ENCODE measurements at regions not wholly inside any gene's neighbourhood (a gene's known extent, or its start where the extent isn't known, plus 50 kb on each side); places are given as distances from the start of the nearest gene placed in this dataset.
A peak's percentile ranks its signal among the peaks of the same experiment; 100 is the strongest.

DNA sequence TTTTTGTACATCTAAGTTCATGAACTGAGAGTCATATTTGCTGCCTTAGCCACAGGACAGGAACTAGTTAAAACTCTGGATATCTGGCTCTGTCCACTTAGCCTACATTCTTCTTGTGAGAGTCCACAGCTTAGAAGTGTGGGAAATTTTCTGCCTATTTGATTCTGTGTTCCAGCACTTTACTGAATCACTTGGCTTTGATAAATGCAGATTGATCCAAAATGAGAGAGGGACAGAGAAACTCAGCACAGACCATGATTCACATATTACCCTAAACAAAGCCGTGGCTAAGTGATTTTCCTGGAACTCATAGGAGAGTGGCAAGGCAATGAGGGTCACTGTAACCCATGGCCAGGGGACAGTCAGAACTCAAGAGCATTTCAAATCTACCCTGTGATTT, 87.5 kb upstream of the CADPS start:
- DNase-seq (ENCODE audit: low read depth in 2 of 2) = peak in 1 of 2 donors; percentile 77
- no peak overlapping the region for H2AFZ ChIP-seq (ENCODE audit: low read length)
- H3K4me3 ChIP-seq (replicated peaks in 1 of 4; ENCODE audit: control extremely low read depth in 1 of 4, insufficient read depth in 1 of 4, low read depth in 3 of 4, low read length in 4 of 4) = no peak overlapping the region
- H3K9ac ChIP-seq (ENCODE audit: insufficient read depth, low read length) = no peak overlapping the region
- no peak for TF ChIP-seq EZH2 (IDR thresholded peaks at IDR 0.05; ENCODE audit: low read length, missing control alignments)
- TF ChIP-seq, protein P1, sequence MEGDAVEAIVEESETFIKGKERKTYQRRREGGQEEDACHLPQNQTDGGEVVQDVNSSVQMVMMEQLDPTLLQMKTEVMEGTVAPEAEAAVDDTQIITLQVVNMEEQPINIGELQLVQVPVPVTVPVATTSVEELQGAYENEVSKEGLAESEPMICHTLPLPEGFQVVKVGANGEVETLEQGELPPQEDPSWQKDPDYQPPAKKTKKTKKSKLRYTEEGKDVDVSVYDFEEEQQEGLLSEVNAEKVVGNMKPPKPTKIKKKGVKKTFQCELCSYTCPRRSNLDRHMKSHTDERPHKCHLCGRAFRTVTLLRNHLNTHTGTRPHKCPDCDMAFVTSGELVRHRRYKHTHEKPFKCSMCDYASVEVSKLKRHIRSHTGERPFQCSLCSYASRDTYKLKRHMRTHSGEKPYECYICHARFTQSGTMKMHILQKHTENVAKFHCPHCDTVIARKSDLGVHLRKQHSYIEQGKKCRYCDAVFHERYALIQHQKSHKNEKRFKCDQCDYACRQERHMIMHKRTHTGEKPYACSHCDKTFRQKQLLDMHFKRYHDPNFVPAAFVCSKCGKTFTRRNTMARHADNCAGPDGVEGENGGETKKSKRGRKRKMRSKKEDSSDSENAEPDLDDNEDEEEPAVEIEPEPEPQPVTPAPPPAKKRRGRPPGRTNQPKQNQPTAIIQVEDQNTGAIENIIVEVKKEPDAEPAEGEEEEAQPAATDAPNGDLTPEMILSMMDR (conservative IDR thresholded peaks at IDR 0.05 in 1 of 2, IDR thresholded peaks at IDR 0.05 in 1 of 2; ENCODE audit: low read depth in 1 of 2, low read length in 2 of 2) = no peak
- H3K27ac ChIP-seq (ENCODE audit: insufficient read depth, low read length) = no peak overlapping the region
- H3K9me3 ChIP-seq (ENCODE audit: control insufficient read depth, insufficient read depth, low read depth, low read length) = no peaks in the 10 kb centered on the region
- H3K79me2 ChIP-seq (ENCODE audit: control insufficient read depth, insufficient read depth, low read length) = no peaks in the 10 kb centered on the region
- H3K27me3 ChIP-seq (ENCODE audit: control insufficient read depth, insufficient read depth, low read length) = no peaks in the 10 kb centered on the region
- no peak overlapping the region for H3K4me2 ChIP-seq (ENCODE audit: extremely low read depth, insufficient read depth, low read length)
- no peaks in the 10 kb centered on the region for H3K36me3 ChIP-seq (ENCODE audit: control insufficient read depth, insufficient read depth, low read length)
- no peaks in the 10 kb centered on the region for H4K20me1 ChIP-seq (ENCODE audit: control insufficient read depth, extremely low read depth, insufficient read depth, low read length)
- H3K4me1 ChIP-seq (ENCODE audit: control insufficient read depth, extremely low read depth, insufficient read depth, low read length) = no peaks in the 10 kb centered on the region

GRCh38 chr3:62965311-62965710, 90.1 kb upstream of the CADPS start:
- Histone ChIP-seq H3K27ac (ENCODE audit: insufficient read depth, low read length) (no peak overlapping the region), H3K79me2 (ENCODE audit: control insufficient read depth, insufficient read depth, low read length) (no peaks in the 10 kb centered on the region), H3K36me3 (ENCODE audit: control insufficient read depth, insufficient read depth, low read length) (no peaks in the 10 kb centered on the region), H3K4me3 (replicated peaks in 1 of 4; ENCODE audit: control extremely low read depth in 1 of 4, insufficient read depth in 1 of 4, low read depth in 3 of 4, low read length in 4 of 4) (no peak overlapping the region), H4K20me1 (ENCODE audit: control insufficient read depth, extremely low read depth, insufficient read depth, low read length) (no peaks in the 10 kb centered on the region), H3K9ac (ENCODE audit: insufficient read depth, low read length) (no peak overlapping the region), H2AFZ (ENCODE audit: low read length) (no peak overlapping the region), H3K27me3 (ENCODE audit: control insufficient read depth, insufficient read depth, low read length) (no peaks in the 10 kb centered on the region), H3K4me1 (ENCODE audit: control insufficient read depth, extremely low read depth, insufficient read depth, low read length) (no peaks in the 10 kb centered on the region), H3K4me2 (ENCODE audit: extremely low read depth, insufficient read depth, low read length) (no peak overlapping the region), H3K9me3 (ENCODE audit: control insufficient read depth, insufficient read depth, low read depth, low read length) (no peaks in the 10 kb centered on the region)
- DNase-seq (ENCODE audit: low read depth in 2 of 2) = peak in 1 of 2 donors; percentile 77
- TF ChIP-seq, protein P1 (conservative IDR thresholded peaks at IDR 0.05 in 1 of 2, IDR thresholded peaks at IDR 0.05 in 1 of 2; ENCODE audit: low read depth in 1 of 2, low read length in 2 of 2) = no peak
- TF ChIP-seq EZH2 (IDR thresholded peaks at IDR 0.05; ENCODE audit: low read length, missing control alignments) = no peak

- Histone ChIP-seq H3K79me2 (ENCODE audit: control insufficient read depth, insufficient read depth, low read length) (no peaks in the 10 kb centered on the region), H3K4me3 (replicated peaks in 1 of 4; ENCODE audit: control extremely low read depth in 1 of 4, insufficient read depth in 1 of 4, low read depth in 3 of 4, low read length in 4 of 4) (no peak overlapping the region), H2AFZ (ENCODE audit: low read length) (no peak overlapping the region), H3K9ac (ENCODE audit: insufficient read depth, low read length) (no peak overlapping the region), H3K27ac (ENCODE audit: insufficient read depth, low read length) (no peak overlapping the region), H3K4me1 (ENCODE audit: control insufficient read depth, extremely low read depth, insufficient read depth, low read length) (no peaks in the 10 kb centered on the region), H3K36me3 (ENCODE audit: control insufficient read depth, insufficient read depth, low read length) (no peaks in the 10 kb centered on the region), H3K27me3 (ENCODE audit: control insufficient read depth, insufficient read depth, low read length) (no peaks in the 10 kb centered on the region), H3K4me2 (ENCODE audit: extremely low read depth, insufficient read depth, low read length) (no peak overlapping the region), H4K20me1 (ENCODE audit: control insufficient read depth, extremely low read depth, insufficient read depth, low read length) (no peaks in the 10 kb centered on the region), H3K9me3 (ENCODE audit: control insufficient read depth, insufficient read depth, low read depth, low read length) (no peaks in the 10 kb centered on the region)
- peak in 1 of 2 donors; percentile 72 for DNase-seq (ENCODE audit: low read depth in 2 of 2)
- TF ChIP-seq, protein P1 (conservative IDR thresholded peaks at IDR 0.05 in 1 of 2, IDR thresholded peaks at IDR 0.05 in 1 of 2; ENCODE audit: low read depth in 1 of 2, low read length in 2 of 2) = no peak
- no peak for TF ChIP-seq EZH2 (IDR thresholded peaks at IDR 0.05; ENCODE audit: low read length, missing control alignments)
Observed at GRCh38 chr3:62968128-62968527, 92.9 kb upstream of the CADPS start.
